Stimulated activated CD8-positive, alpha-beta memory T cell treated with anti-CD3 and anti-CD28 coated beads, Interleukin-7, amount 100 ng/mL, for 24 hours (primary cell): ENCODE measurements at regions not wholly inside any gene's neighbourhood (a gene's known extent, or its start where the extent isn't known, plus 50 kb on each side); places are given as distances from the start of the nearest gene placed in this dataset.
"Not testable (repeated sequence)": the region's sequence is repeated elsewhere in the genome, so short reads cannot be mapped to it uniquely, and the experiment has no call there.

Experiments used
- DNase-seq: peaks from one replicate; pipeline ENCODE4 v3.0.0-alpha.2; 2020; ENCODE audit warnings: low read depth

DNA sequence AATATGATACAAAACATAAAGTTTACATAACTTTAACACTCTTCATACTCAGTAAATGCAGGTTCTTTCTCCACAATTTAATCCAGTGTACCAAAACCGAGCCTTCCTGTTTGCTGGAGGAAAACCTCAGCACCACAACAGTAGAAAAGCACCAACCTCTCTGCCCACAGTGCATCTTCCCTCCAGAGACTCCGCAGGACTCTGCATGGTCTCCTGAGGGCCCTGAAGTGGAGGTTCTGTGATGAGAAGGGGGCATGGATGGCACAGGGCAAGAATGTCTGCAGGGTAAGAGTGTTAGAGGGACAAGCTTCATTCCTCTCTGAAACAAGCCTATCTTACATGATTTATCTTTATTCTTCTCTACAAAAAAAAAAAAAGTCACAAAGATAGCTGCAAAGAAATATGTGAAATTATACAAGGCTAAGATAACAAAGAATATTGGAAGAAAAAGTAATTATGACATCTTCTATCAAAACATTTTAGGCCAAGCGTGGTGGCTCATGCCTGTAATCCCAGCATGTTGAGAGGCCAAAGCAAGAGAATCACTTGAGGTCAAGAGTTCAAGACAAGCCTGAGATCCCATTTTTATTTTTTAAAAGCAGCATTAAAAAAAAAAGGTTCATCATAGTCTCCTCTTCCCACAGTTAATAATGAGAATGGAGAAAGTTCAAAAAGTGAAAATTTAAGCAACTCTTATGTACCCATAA lies 102.0 kb downstream of the VPREB1 start:
- DNase-seq, result no peak

DNA sequence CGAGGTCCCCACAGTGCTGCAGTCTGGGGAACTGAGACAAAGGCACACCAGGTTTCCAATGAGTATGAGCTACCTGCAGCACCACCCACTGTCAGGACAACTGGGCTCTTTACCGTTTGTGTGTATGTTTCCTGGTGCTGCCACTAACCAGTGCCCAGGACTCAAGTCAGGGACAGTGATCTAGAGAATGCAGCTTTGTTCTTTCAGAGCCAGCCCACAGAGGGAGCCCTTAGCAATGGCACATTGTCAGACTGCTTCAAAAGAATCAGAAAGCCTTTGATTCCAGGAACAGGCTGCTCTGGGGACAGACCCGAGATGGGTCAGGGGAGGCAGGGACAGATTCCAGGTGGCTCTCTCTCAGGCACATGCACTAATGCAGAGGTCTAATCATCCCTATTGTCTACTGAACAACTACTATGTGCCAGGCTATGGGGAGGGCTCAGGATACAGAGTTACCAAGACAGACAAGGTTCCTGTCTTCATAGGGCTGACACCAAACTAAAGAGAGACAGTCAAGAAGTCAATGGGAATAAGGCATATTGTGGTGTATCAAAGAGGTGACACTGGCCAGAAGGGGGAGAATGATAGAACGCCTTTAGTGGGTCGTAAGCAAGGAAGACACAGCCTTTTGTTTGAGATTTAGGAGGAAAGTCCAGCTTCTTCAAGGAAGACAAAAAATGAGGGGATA lies 103.7 kb downstream of the VPREB1 start:
- DNase-seq, result no peak

DNA sequence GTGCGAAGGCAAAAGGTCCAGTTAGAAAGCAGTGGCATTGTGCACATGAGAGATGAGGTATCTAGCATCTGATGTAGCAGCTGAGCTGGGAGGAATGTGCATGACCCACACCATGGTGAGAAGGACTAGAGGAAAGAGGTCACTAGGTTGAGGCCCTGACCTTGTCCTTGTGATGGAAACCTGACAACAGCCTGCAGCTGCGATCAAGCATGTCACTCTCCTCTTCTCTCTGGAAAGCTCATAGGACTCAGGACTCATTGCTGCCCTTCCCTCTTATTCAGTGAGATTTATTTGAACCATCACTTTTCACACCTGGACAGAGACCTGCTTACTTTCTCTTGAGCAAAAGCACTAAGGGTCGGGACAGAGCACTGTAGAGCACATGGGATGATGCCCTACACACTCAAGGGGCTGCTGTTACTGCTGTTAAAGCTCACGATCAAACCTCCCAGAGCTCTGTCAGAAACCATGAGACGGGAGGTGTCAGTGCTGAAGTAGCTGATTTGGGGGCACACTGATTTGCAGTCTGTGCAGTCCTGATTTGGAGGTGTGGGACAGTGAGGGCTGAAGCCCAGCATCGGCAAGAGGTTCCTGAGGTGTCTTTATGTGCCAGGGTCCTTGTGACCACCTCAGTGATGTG lies 104.3 kb downstream of the VPREB1 start:
- no peak for DNase-seq

DNA sequence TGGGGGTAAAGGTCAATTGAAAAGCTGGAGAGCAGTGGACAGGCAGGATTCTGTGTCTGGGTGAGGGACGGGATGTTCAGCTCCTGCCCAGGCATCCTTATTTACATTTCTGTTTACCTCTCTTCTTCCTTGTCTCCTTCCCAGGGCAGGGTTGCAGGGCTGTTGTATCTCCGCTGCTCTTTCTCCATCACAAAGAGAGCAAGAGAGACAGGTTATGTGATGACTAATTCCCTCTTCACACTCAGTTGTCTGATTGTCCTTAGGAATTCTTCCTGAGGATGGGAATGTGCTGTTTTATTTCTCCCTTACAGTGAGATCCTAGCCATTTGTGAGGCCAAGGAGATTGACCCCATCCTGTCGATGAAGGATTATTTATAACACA lies 104.9 kb downstream of the VPREB1 start:
- DNase-seq, result no peak

DNA sequence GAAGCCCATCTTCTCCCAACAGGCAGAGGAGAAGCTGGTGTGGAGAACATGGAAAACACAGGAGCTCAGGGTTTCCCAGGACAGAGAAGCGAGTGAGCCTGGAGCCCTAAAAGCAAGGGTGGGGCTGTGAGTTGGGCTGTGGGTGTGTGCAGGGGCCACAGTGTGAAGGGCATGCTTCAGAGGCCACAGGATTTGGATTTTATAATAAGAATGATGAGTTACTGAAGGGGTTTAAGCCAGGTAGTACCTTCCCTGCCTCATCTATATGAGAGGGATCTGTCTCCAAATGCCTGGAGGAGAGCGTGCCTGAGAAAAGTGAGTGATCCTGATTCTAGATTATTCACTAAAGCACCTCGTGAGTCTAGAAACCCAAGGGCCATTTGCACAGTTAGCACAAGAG lies 106.8 kb downstream of the VPREB1 start:
- DNase-seq, result no peak

DNA sequence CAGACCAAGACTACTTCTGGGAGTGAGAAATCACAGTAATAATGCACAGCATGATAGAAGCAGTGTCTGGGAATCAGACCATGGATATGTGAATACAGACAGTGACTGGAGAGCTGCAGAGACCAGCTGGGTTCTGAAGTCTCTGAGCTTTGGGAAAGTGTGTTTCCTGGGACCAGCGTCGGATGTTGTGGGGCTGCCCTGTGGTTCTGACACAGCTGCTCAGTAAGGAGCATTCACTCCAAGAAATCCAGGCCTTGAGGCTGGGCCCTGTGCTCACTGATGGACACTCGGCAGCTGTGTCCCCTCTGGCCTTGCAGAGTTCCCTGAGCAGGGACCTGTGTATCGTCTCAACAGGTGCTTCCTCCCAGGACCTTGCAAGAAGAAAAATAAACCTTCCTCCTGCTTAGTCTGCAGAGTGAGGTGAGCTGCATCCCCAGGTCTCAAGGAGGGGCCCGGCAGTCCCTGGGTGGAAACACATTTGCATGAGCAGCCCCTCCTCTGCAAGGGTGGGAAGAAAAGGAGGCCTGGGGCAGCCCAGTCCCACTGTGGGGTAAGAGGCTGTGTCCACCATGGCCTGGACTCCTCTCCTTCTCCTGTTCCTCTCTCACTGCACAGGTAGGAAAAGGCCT lies 107.9 kb downstream of the VPREB1 start:
- DNase-seq, result no peak

DNA sequence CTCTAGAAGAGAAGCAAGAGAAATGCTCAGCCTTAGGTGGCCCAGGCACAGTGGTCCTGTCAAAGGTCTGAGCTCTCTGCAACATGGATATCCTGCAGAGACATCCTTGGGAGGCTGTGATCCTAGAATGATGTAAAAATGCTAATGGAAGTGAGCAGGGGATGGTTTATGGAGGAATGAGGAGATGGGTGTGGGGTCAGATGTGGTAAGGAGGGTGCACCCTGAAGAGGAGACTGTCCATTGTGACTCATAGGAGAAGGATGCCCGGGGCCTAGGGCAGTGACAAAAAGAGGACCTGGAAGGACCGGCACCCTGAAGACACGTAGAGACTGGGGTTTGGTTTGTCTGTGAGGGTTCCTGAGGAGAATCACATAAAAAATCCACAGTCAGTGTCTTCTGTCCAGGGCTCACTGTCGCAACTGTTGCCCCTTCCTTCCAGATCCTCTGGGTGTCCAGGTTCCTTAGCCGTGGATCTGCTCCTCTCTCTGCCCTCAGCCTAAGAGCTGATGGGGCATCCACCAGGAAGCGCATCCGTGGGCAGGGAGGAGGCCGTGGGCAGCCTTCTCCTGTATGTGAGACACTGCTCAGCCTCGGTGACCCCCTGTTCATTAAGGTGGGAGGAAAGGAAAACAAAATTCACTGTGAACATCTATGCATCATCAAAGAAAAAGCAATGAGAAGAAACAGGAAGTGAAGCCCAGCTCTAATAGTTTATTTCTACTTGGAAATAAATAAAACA lies 110.7 kb downstream of the VPREB1 start:
- no peak for DNase-seq

DNA sequence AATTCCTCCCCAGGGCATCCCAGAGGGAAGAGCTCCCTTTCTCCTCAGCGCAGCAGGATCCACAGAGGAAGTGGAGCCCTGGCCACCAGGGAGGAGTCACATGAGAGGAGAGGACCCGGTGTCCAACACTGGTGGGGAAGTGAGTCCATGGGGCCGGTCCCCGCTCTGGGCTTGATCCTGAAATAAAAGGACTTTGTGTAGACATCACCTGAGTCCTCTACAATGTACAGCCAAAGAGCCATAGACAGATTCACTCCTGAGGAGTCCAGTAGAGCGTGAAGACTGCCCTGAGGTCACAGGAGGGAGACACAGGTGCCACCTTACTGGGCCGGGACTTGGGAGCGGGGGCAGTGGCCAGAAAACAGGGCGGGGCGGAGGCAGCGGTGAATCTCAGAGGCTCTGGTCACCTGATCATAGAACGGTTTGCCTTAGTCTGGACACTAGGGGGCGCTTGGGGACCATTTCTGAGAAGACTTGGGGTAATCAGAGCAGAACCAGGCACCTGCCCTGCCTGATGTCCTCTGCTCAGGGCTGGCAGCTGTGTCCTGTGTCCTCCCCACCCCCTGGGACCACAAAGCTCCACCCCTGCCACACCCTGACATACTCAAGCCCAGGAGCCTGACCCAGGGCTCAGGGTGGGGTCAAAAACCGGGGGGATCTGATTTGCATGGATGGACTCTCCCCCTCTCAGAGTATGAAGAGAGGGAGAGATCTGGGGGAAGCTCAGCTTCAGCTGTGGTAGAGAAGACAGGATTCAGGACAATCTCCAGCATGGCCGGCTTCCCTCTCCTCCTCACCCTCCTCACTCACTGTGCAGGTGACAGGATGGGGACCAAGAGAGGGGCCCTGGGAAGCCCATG lies 112.7 kb downstream of the VPREB1 start:
- DNase-seq, result peak; percentile 56

DNA sequence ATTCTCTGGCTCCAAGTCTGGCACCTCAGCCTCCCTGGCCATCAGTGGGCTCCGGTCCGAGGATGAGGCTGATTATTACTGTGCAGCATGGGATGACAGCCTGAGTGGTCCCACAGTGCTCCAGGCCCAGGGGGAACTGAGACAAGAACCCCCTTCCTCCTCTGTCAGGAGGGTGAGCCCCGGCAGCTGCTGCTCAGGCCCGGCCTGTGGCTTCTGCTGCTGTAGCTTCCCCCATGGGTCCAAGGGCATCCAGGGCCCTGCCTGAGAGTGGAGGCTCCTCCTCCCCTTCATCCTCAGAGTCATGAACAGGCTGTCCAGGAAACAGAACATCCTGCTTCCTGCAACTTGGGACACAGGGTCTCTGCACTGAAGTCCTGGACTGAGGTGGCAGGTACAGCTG lies 113.6 kb downstream of the VPREB1 start:
- no peak for DNase-seq

DNA sequence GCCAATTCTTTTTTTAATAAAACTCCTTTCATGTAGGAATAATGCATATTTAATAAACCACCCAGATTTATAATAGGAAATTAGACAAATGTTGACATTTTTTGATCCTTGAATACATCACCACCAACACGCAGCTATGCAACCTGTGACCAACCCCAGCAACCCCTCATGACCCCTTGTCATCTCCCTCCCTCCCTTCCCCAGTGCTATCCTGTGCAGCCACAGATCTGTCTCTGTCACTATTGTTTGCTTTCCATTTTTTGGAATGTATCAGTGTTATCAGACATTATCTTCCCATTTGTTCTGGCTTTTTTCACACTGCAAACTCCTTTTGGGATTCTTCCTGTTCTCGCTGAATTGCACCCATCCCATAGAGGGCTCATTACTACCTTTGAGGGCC lies 114.1 kb downstream of the VPREB1 start:
- no peak for DNase-seq

DNA sequence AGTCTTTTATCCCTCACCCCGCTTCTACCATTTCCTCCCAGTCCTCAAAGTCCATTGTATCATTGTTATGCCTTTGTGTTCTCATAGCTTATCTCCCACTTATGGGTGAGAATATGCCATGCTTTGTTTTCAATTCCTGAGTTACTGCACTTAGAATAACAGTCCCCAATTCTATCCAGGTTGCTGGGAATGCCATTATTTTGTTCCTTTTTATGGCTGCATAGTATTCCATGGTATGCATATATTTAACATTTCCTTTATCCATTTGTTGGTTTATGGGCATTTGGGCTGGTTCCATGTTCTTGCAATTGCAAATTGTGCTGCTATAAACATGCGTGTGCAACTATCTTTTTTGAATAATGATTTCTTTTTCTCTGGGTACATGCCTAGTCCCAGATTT lies 114.9 kb downstream of the VPREB1 start:
- DNase-seq, result no peak

DNA sequence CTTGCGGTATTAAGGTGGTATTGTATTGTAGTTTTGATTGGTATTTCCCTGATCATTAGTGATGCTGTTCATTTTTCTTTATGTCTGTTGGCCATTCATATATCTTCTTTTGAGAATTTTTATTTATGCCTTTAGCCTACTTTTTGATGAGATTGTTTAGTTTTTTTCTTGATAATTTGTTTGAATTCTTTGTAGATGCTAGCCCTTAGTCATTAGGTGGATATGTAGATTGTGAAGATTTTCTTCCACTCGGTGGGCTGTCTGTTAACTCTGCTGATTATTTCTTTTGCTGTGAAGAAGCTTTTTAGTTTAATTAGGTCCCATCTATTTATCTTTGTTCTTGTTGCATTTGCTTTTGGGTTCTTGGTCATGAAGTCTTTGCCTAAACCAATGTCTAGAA lies 115.4 kb downstream of the VPREB1 start:
- DNase-seq, result no peak

DNA sequence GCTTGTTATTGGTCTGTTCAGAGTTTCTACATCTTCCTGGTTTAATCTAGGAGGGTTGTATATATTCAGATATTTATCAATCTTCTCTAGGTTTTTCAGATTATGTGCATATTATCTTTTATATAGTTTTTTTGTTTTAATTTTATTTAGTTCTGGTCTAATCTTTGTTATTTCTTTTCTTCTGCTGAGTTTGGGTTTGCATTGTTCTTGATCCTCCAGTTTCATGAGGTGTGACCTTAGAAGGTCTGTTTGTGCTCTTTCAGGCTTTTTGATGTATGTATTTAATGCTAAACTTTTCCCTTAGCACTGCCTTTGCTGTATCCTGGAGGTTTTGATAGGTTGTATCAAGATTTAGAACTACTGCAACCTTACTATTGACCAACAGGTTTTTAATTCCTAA lies 117.7 kb downstream of the VPREB1 start:
- no peak for DNase-seq

DNA sequence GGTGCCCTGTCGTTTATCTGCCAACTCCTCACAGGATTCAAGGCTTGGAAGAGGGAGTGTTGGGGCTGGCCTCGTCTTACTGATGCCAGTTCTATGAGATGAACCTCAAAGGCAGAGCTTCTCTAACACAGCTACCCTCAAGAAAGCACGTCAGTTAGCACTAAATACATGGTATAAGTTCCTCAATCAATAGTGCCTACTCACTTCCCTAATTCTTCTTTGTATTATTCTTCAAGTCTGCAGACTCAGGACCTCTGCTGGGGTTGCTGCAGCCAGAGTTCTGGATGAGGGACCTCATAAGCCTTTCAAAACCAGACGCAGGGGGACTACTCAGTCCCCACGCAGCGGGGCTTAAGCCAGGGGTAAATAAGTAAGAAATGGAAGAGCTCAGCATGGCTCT lies 118.3 kb downstream of the VPREB1 start:
- no peak for DNase-seq

DNA sequence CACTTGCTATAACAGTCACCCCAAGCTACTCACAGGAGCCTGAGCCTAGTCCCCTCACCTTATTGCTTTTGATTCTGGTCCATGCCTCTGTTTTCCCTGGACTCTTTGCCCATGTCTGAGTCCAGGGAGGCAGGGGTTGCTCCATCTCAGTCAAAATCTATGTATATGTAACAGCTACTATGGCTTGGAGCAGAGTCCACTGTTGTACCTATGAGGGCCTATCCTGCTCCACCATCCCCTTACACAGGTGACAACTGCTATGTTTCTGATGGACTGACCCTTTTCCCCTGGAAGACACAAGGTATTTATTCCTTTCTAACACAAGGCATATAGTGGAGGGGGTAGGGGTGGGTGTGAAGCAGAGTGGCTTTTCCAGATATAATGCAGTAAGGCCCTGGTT lies 119.6 kb downstream of the VPREB1 start:
- DNase-seq, result no peak

DNA sequence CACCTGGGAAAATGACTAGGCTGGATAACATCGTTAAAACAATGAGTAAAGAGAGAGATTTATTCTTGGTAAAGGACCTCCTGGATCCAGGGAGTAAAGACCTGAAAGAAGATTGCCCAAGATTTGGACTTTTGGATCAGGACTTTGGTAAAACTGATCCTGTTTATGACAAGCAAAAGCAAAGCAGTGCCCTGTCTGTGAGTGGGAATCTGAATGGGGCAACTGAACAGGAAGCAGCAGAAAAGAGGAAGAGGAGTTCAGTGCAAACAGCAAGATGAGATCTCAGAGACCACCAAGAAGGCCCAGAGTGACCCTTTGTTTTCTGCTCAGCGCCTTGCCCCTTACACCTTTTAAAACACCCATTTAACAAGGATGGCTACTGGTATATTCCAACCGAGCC lies 122.0 kb downstream of the VPREB1 start:
- no peak for DNase-seq

DNA sequence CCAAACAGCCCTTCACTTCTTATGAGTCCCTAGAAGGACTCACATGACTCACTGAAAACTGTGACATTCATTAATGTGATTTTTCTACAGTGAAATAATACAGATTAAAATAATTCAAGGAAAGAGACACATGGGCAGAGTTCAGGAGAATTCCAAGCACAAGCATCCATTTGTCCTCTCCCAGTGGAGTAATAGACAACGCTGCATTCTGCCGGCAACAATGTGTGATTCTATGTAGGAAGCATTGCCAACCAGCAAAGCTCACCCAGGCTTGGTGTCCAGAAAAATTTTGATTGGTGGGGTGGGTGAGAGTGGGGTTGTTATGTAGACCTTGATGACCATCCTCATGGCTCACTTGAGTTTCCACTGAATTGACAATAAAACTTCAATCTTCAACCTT lies 123.9 kb downstream of the VPREB1 start:
- DNase-seq, result no peak

DNA sequence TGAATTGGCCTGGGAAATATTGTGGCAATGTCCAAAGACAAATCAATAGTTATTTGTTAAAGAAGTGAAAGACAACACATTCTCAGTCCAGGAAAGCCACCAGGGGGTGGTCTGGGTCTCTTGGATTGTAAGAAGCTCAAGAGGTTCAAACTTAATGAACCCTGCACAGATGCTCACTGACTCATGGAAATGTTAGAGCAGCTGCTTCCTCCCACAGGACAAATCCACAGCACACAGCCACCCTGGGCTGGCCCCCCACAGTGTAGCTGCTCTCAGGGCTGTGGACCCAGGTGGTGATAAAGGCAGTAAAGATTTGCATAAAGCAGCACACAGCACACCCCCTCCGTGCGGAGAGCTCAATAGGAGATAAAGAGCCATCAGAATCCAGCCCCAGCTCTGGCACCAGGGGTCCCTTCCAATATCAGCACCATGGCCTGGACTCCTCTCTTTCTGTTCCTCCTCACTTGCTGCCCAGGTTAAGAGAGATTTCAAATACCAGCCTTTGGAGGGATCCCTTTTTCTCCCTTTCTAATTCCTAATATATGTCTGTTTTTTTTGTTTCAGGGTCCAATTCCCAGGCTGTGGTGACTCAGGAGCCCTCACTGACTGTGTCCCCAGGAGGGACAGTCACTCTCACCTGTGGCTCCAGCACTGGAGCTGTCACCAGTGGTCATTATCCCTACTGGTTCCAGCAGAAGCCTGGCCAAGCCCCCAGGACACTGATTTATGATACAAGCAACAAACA lies 124.8 kb downstream of the VPREB1 start:
- DNase-seq, result not testable (repeated sequence)

DNA sequence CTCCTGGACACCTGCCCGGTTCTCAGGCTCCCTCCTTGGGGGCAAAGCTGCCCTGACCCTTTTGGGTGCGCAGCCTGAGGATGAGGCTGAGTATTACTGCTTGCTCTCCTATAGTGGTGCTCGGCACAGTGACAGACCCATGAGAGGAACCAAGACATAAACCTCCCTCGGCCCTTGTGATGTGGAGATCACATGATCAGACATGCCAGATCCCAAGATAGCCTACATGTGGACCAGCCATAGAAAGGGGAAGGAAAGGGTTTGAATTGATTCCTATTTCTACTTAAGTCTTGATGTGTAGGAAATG lies 125.3 kb downstream of the VPREB1 start:
- DNase-seq, result no peak

DNA sequence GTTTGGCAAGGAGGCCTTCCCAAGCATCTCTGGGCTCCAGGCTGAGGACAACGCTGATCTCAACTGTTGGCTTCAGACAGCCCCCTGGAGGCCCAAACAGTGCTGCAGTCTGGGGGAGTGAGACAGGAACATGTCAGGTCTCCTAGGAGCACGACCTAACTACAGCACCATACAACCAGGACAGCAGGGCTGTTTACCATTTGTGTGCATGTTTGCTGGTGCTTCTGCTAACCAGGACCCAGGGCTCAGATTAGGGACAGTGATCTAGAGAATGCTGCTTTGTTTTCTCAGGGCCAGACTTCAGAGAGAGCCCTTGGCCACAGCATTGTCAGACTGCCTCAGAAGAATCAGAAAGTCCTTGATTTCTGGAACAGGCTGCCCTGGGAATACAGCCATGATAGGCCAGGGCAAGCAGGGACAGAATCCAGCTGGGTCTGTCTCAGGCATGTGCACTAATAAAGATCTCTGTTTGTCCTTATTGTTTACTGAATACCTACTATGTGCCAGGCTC lies 126.5 kb downstream of the VPREB1 start:
- DNase-seq, result no peak

DNA sequence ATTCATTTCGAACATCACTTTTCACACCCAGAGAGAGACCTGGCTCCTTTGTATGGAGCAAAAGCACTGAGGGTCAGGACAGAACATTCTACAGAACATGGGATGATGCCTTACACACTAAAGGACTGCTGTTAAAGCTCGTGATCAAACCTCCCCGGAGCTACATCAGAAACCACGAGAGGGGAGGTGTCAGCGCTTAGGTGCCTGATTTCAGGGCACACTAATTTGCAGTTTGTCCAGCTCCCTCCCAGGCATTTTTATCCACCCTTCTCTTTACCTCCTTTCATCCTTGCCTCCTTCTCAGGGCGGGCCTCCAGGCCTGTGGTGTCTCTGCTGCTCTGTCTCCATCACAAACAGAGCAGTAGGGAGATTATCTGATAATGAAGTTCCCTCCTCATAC lies 127.5 kb downstream of the VPREB1 start:
- no peak for DNase-seq
